GM12892 (cell line): ENCODE measurements at regions not wholly inside any gene's neighbourhood (a gene's known extent, or its start where the extent isn't known, plus 50 kb on each side); places are given as distances from the start of the nearest gene placed in this dataset.

ENCODE experiments used
- POLR2A ChIP-seq: IDR thresholded peaks from 2 replicates; pipeline ENCODE4 v1.6.1; 2011; ENCODE audit warnings: low read depth, low read length, control low read depth
- POLR2AphosphoS5 ChIP-seq: IDR thresholded peaks from 2 replicates; pipeline ENCODE4 v1.6.1; 2011; ENCODE audit warnings: low read depth, low read length, control low read depth
- TAF1 ChIP-seq: IDR thresholded peaks from 2 replicates; pipeline ENCODE4 v1.6.1; 2011; ENCODE audit warnings: low read depth, mild to moderate bottlenecking, control low read depth, low read length, borderline replicate concordance

- TF ChIP-seq POLR2AphosphoS5, result no peak
- no peak for TF ChIP-seq POLR2A
- no peak for TF ChIP-seq TAF1
These were observed 211.1 kb downstream of the DSEL start for GRCh38 chr18:67305466-67305865.
